Nephron (organoid): ENCODE measurements at regions not wholly inside any gene's neighbourhood (a gene's known extent, or its start where the extent isn't known, plus 50 kb on each side); places are given as distances from the start of the nearest gene placed in this dataset.

Source experiments
- H3K27ac Mint-ChIP-seq, 3 experiments: 2 replicates each; pipeline ENCODE4 v1.8.0; 2020; ENCODE audit warnings: mixed read lengths in 3 of 3, mild to moderate bottlenecking in 2 of 3, moderate library complexity in 1 of 3
- H3K27me3 Mint-ChIP-seq: 2 replicates; pipeline ENCODE4 v1.8.0; 2021; ENCODE audit warnings: low read depth, mild to moderate bottlenecking, moderate library complexity, mixed read lengths
- H3K36me3 Mint-ChIP-seq: 2 replicates; pipeline ENCODE4 v1.8.0; 2020; ENCODE audit warnings: low read depth, mixed read lengths
- H3K4me1 Mint-ChIP-seq: 2 replicates; pipeline ENCODE4 v1.8.0; 2020; ENCODE audit warnings: mixed read lengths
- H3K4me3 Mint-ChIP-seq, 3 experiments: 2 replicates each; pipeline ENCODE4 v1.8.0; 2020; ENCODE audit warnings: mild to moderate bottlenecking in 3 of 3, mixed read lengths in 3 of 3, moderate library complexity in 2 of 3
- H3K9me3 Mint-ChIP-seq: 2 replicates; pipeline ENCODE4 v1.8.0; 2020; ENCODE audit warnings: mixed read lengths
- CTCF ChIP-seq, 3 experiments: fragments of 200-600 bp; sonication (generic); IDR thresholded peaks; one replicate each; pipeline ENCODE4 v1.5.0; 2021; ENCODE audit warnings: antibody characterized with exemption in 3 of 3; ENCODE audit not compliant: unreplicated experiment in 3 of 3

DNA sequence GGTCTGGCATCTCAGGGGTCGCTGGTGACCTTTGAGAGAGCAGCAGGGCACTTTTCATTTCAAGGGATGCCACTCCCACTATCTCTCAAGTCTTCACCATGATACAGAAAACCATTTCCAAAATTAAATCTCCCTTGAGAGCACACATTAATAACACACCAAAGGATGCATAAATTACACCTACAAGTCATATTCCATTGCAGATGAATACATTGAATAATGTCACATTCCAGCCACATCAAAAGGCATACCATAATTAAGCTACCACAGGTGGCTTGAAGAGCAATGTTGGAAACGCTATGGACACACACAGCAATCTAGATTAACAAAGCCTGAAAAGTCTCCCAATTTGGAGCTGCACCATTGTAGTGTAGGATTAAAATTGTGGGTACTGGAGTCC, 353.3 kb upstream of the ZMIZ1 start:
- TF ChIP-seq CTCF (IDR thresholded peaks at IDR 0.05; ENCODE audit: unreplicated experiment in 3 of 3): no peak
- Mint-ChIP-seq H3K36me3 (no peaks in the 10 kb centered on the region), H3K9me3 (no peaks in the 10 kb centered on the region), H3K27me3 (peaks cover 22% of the 10 kb centered on the region), H3K27ac (no peak overlapping the region), H3K4me1 (peaks cover 11% of the 10 kb centered on the region), H3K4me3 (no peak overlapping the region)

GRCh38 chr10:78716043-78716660, 352.6 kb upstream of the ZMIZ1 start:
- no peaks in the 10 kb centered on the region for H3K36me3 Mint-ChIP-seq
- TF ChIP-seq CTCF (IDR thresholded peaks at IDR 0.05; ENCODE audit: unreplicated experiment in 3 of 3): no peak
- peaks cover 24% of the 10 kb centered on the region for H3K27me3 Mint-ChIP-seq
- H3K27ac Mint-ChIP-seq: no peak overlapping the region
- no peak overlapping the region for H3K4me3 Mint-ChIP-seq
- H3K4me1 Mint-ChIP-seq: peaks cover 11% of the 10 kb centered on the region
- no peaks in the 10 kb centered on the region for H3K9me3 Mint-ChIP-seq

DNA sequence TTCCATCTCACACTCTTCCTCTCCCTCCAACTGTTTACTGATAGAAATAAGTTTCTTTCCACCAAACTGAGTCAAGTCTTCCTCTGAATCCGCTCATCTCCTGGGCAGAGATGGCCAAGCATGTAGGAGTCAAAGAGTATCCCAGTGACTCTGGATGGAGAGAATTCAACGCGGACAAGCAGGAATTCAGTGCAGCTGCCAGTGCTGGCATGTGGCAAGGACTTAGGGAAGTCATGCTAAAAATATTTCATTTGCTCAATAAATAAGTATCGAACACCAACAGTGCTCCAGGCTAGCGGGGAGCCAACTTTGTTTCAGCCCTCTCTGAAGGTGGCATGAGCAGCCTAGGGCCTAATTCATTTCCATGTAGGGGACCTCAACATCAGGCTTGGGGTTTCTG, 351.6 kb upstream of the ZMIZ1 start:
- peaks cover 17% of the 10 kb centered on the region for H3K27me3 Mint-ChIP-seq
- no peak overlapping the region for H3K27ac Mint-ChIP-seq
- no peaks in the 10 kb centered on the region for H3K9me3 Mint-ChIP-seq
- H3K36me3 Mint-ChIP-seq: no peaks in the 10 kb centered on the region
- H3K4me1 Mint-ChIP-seq: peaks cover 11% of the 10 kb centered on the region
- no peak overlapping the region for H3K4me3 Mint-ChIP-seq
- TF ChIP-seq CTCF (IDR thresholded peaks at IDR 0.05; ENCODE audit: unreplicated experiment in 3 of 3): no peak

DNA sequence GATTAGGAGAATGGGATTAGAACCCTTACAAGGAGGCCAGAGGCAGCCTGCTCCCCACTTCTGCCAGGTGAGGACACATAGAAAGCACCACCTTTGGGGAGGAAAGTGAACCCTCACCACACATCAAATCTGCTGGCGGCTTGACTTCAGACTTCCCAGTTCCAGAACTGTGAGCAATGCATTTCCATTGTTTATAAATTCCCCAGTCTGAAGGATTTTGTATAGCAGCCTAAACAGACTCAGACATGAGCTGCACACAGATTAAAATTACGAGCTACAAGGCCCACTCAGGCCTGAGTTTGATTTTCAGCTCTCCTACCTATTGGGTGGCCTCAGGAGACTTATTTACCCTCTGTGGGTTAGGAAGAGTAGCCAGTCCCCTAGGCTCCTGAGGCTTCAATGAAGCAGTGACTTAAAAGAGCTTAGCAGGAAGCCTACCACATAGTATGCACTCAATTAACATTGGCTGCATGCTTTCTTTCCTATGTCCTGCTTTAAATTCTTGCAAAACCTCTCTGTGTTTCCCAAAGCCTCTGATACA, 350.7 kb upstream of the ZMIZ1 start:
- H3K4me3 Mint-ChIP-seq: no peak overlapping the region

GRCh38 chr10:78719276-78719675, 349.5 kb upstream of the ZMIZ1 start:
- Mint-ChIP-seq H3K27ac (no peak overlapping the region), H3K36me3 (no peaks in the 10 kb centered on the region), H3K4me1 (peaks cover 11% of the 10 kb centered on the region), H3K9me3 (no peaks in the 10 kb centered on the region), H3K27me3 (peaks cover 17% of the 10 kb centered on the region), H3K4me3 (no peak overlapping the region)
- no peak for TF ChIP-seq CTCF (IDR thresholded peaks at IDR 0.05; ENCODE audit: unreplicated experiment in 3 of 3)

More for the DNA sequence above, 350.7 kb upstream of the ZMIZ1 start:
- H3K4me1 Mint-ChIP-seq: peaks cover 11% of the 10 kb centered on the region
- H3K36me3 Mint-ChIP-seq: no peaks in the 10 kb centered on the region
- TF ChIP-seq CTCF (IDR thresholded peaks at IDR 0.05; ENCODE audit: unreplicated experiment in 3 of 3): no peak
- no peak overlapping the region for H3K27ac Mint-ChIP-seq
- H3K9me3 Mint-ChIP-seq: no peaks in the 10 kb centered on the region
- peaks cover 17% of the 10 kb centered on the region for H3K27me3 Mint-ChIP-seq

- Mint-ChIP-seq H3K27me3 (peaks cover 20% of the 10 kb centered on the region), H3K4me3 (no peak overlapping the region), H3K4me1 (peaks cover 11% of the 10 kb centered on the region), H3K27ac (no peak overlapping the region), H3K9me3 (no peaks in the 10 kb centered on the region), H3K36me3 (no peaks in the 10 kb centered on the region)
- TF ChIP-seq CTCF (IDR thresholded peaks at IDR 0.05; ENCODE audit: unreplicated experiment in 3 of 3): no peak
These were observed 348.7 kb upstream of the ZMIZ1 start for GRCh38 chr10:78720091-78720490.
